ENCODE measurements at regions not wholly inside any gene's neighbourhood (a gene's known extent, or its start where the extent isn't known, plus 50 kb on each side); places are given as distances from the start of the nearest gene placed in this dataset.

DNA sequence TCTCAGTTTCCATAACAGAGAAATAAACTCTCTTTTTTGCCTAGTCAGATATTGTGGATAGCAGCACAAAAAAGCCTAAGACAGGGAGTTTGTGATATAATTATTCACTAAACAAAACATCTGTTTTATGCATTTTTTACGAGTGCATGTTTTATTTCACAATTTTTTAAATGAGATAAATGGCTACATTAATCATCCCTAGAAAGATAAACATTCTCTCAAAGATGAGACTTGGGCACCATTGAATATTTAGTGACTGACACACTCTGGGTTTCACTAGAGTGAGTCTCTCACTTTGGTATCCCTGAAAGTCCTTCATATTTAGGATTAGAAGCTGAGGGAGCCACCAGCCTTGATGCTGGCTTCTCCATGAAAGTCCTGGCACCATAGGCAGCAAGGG, 74.3 kb upstream of the LRCH1 start:
- TF ChIP-seq POLR2AphosphoS5 (IDR thresholded peaks at IDR 0.05; ENCODE audit: borderline replicate concordance, low read depth, low read length) = no peak
- no peak for TF ChIP-seq EZH2 (IDR thresholded peaks at IDR 0.05)
- no peak for TF ChIP-seq FOXP2 (optimal IDR thresholded peaks at IDR 0.05; ENCODE audit: control extremely low read depth, extremely low read length, insufficient read depth)
